ENCODE measurements at regions not wholly inside any gene's neighbourhood (a gene's known extent, or its start where the extent isn't known, plus 50 kb on each side); places are given as distances from the start of the nearest gene placed in this dataset.
"Not testable (repeated sequence)": the region's sequence is repeated elsewhere in the genome, so short reads cannot be mapped to it uniquely, and the experiment has no call there.

DNA sequence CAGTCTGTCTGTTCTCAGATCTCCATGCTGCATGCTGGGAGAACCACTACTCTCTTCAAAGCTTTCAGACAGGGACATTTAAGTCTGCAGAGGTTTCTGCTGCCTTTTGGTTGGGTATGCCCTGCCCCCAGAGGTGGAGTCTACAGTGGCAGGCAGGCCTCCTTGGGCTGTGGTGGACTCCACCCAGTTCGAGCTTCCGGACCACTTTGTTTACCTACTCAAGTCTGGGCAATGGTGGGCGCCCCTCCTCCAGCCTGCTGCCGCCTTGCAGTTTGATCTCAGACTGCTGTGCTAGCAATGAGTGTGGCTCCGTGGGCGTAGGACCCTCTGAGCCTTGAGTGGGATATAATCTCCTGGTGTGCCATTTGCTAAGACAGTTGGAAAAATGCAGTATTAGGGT, 317.1 kb downstream of the COL12A1 start:
- TF ChIP-seq, protein P1, sequence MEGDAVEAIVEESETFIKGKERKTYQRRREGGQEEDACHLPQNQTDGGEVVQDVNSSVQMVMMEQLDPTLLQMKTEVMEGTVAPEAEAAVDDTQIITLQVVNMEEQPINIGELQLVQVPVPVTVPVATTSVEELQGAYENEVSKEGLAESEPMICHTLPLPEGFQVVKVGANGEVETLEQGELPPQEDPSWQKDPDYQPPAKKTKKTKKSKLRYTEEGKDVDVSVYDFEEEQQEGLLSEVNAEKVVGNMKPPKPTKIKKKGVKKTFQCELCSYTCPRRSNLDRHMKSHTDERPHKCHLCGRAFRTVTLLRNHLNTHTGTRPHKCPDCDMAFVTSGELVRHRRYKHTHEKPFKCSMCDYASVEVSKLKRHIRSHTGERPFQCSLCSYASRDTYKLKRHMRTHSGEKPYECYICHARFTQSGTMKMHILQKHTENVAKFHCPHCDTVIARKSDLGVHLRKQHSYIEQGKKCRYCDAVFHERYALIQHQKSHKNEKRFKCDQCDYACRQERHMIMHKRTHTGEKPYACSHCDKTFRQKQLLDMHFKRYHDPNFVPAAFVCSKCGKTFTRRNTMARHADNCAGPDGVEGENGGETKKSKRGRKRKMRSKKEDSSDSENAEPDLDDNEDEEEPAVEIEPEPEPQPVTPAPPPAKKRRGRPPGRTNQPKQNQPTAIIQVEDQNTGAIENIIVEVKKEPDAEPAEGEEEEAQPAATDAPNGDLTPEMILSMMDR (conservative IDR thresholded peaks at IDR 0.05; ENCODE audit: low read length): not testable (repeated sequence)
- TF ChIP-seq EZH2phosphoT487 (IDR thresholded peaks at IDR 0.05; ENCODE audit: borderline replicate concordance, low read depth, low read length): not testable (repeated sequence)
